ENCODE measurements at regions not wholly inside any gene's neighbourhood (a gene's known extent, or its start where the extent isn't known, plus 50 kb on each side); places are given as distances from the start of the nearest gene placed in this dataset.
A peak's percentile ranks its signal among the peaks of the same experiment; 100 is the strongest.

DNA sequence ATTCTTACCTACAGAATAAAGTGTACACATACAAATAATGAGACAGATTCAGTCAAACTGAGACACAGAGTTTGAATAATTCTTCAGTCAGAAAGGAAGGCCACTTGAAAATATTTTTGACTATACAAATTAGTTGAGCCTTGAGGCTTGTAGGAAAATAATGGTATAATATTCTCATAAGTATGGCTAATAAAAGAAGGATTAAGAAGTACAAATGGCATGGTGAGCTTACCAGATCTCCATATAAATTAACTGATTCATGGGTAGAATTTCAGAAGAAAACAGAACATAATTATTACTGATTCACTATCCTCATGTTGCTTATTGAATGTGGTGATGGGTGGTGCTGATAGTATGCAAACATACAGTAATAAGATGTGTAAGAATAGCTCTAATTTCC lies 401.1 kb downstream of the PCDH18 start:
- no peaks in the 10 kb centered on the region for H3K9me3 ChIP-seq (replicated peaks in 1 of 3)
- no peaks in the 10 kb centered on the region for H3K36me3 ChIP-seq (replicated peaks in 1 of 2)
- TF ChIP-seq POLR2A (IDR thresholded peaks at IDR 0.05) = no peak
- TF ChIP-seq, protein P1, sequence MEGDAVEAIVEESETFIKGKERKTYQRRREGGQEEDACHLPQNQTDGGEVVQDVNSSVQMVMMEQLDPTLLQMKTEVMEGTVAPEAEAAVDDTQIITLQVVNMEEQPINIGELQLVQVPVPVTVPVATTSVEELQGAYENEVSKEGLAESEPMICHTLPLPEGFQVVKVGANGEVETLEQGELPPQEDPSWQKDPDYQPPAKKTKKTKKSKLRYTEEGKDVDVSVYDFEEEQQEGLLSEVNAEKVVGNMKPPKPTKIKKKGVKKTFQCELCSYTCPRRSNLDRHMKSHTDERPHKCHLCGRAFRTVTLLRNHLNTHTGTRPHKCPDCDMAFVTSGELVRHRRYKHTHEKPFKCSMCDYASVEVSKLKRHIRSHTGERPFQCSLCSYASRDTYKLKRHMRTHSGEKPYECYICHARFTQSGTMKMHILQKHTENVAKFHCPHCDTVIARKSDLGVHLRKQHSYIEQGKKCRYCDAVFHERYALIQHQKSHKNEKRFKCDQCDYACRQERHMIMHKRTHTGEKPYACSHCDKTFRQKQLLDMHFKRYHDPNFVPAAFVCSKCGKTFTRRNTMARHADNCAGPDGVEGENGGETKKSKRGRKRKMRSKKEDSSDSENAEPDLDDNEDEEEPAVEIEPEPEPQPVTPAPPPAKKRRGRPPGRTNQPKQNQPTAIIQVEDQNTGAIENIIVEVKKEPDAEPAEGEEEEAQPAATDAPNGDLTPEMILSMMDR (IDR thresholded peaks at IDR 0.05) = no peak
- no peaks in the 10 kb centered on the region for H3K27me3 ChIP-seq
- H3K27ac ChIP-seq = no peak overlapping the region
- no peak overlapping the region for H3K4me3 ChIP-seq
- intact Hi-C loops (cut with DNase I) = no loop called here
- DNase-seq = no peak
- H3K4me1 ChIP-seq (replicated peaks in 1 of 2) = no peaks in the 10 kb centered on the region

DNA sequence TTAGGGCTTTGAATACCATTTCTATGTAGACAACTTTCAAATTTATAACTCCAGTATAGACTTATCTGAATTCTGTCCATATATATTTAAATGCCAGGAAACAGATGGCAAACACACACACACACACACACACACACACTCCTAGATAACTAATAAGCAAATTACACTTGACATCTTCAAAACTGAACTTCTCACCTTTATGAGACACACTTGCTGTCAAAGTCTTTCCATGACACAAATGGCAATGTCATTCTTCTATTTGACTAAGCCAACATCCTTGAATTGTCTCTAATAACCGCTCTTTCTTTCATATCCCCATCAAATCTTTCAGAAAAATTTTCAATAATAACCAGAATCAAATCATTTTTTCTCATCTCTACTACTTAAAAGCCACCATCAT lies 402.4 kb downstream of the PCDH18 start:
- H3K36me3 ChIP-seq (replicated peaks in 1 of 2) = no peaks in the 10 kb centered on the region
- H3K27ac ChIP-seq = no peak overlapping the region
- no peaks in the 10 kb centered on the region for H3K9me3 ChIP-seq (replicated peaks in 1 of 3)
- intact Hi-C loops (cut with DNase I) = loop anchor here in 1 of 2 donors (10.0 kb wide), 1 partner anchor 735 kb away; no protein-coding TSS in a partner anchor
- no peaks in the 10 kb centered on the region for H3K4me1 ChIP-seq (replicated peaks in 1 of 2)
- H3K4me3 ChIP-seq = no peak overlapping the region
- TF ChIP-seq POLR2A (IDR thresholded peaks at IDR 0.05) = no peak
- TF ChIP-seq, protein P1 (IDR thresholded peaks at IDR 0.05) = no peak
- no peak for DNase-seq
- H3K27me3 ChIP-seq = no peaks in the 10 kb centered on the region
- WGBS, 4 donors = 81 to 87% (median 83%) methylated on average over 1 of the region's 1 CpG

DNA sequence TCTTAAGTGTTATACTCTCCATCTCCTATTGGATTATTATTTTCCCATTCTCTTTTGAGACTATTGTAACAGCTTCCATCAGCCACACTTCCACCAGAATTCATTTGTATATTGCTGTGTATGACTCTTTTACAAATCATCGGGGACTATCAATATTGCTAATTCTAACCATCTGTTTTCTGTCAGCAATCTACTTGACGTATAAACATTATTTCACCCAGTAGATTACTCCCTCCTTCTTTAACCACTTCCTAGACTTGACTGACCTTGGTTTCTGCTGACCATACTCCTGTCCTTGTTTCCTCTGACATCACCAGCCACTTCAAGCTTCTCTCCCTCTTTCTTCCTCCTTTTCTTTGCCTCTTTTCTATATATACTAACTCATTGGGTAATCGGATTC lies 402.9 kb downstream of the PCDH18 start:
- WGBS, 4 donors = 63 to 71% (median 69%) methylated on average over 3 of the region's 3 CpGs
- H3K27me3 ChIP-seq = no peaks in the 10 kb centered on the region

DNA sequence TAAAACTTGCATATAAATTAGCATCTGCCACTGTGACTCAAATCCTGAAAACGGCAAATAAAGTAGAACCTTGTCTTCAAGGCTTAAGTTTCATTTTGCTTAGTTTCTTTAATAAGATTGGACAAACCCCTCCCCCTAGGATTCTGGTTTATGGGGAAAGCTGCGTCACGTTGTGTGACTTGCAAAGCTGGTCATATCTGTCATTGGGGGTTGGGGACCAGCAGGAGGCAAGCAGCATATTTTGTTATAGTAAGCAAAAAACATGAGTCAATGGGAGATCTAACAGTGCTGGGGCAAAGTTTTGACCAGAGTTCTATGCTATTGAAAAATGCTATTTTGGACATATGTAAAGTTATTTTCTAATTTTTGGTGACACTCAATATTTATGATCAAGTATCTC lies 407.3 kb downstream of the PCDH18 start:
- Histone ChIP-seq H3K36me3 (replicated peaks in 1 of 2) (no peaks in the 10 kb centered on the region), H3K4me1 (replicated peaks in 1 of 2) (no peaks in the 10 kb centered on the region), H3K27me3 (no peaks in the 10 kb centered on the region), H3K4me3 (peak overlapping the region in 1 of 4 donors; percentile 41), H3K27ac (no peak overlapping the region), H3K9me3 (replicated peaks in 1 of 3) (no peaks in the 10 kb centered on the region)
- TF ChIP-seq, protein P1 (IDR thresholded peaks at IDR 0.05) = no peak
- no peak for TF ChIP-seq POLR2A (IDR thresholded peaks at IDR 0.05)
- WGBS, 4 donors = 29 to 42% (median 34%) methylated on average over 3 of the region's 3 CpGs
- DNase-seq = peak in 2 of 7 donors; percentile 13
- intact Hi-C loops (cut with DNase I) = loop anchor here in 1 of 2 donors (10.0 kb wide), 1 partner anchor 740 kb away; no protein-coding TSS in a partner anchor

More for the DNA sequence above, 402.9 kb downstream of the PCDH18 start:
- no peaks in the 10 kb centered on the region for H3K36me3 ChIP-seq (replicated peaks in 1 of 2)
- H3K27ac ChIP-seq = no peak overlapping the region
- no peak for DNase-seq
- intact Hi-C loops (cut with DNase I) = loop anchor here in 1 of 2 donors (10.0 kb wide), 1 partner anchor 735 kb away; no protein-coding TSS in a partner anchor
- no peaks in the 10 kb centered on the region for H3K9me3 ChIP-seq (replicated peaks in 1 of 3)
- no peaks in the 10 kb centered on the region for H3K4me1 ChIP-seq (replicated peaks in 1 of 2)
- TF ChIP-seq, protein P1 (IDR thresholded peaks at IDR 0.05) = no peak
- TF ChIP-seq POLR2A (IDR thresholded peaks at IDR 0.05) = no peak
- H3K4me3 ChIP-seq = no peak overlapping the region
